NCI-H2171 (cell line): ENCODE measurements at regions not wholly inside any gene's neighbourhood (a gene's known extent, or its start where the extent isn't known, plus 50 kb on each side); places are given as distances from the start of the nearest gene placed in this dataset.

Source experiments
- DNase-seq: peaks from one replicate; lab custom pipeline; 2025; lab: John Stamatoyannopoulos, UW

- no peak for DNase-seq
Observed at GRCh38 chr1:112788054-112788453, 72.9 kb upstream of the PPM1J start.

- no peak for DNase-seq
Observed at GRCh38 chr1:112783059-112783458, 67.9 kb upstream of the PPM1J start.

- DNase-seq, result no peak
Observed at GRCh38 chr1:112779665-112780526, 64.8 kb upstream of the PPM1J start.

- no peak for DNase-seq
Observed at GRCh38 chr1:112778137-112778536, 63.0 kb upstream of the PPM1J start.

GRCh38 chr1:112776688-112777087 is 61.6 kb upstream of the PPM1J start:
- DNase-seq, result no peak

GRCh38 chr1:112772781-112773180 is 57.6 kb upstream of the PPM1J start:
- DNase-seq, result no peak

- no peak for DNase-seq
Observed at GRCh38 chr1:112770724-112771123, 55.6 kb upstream of the PPM1J start.

- no peak for DNase-seq
Observed at GRCh38 chr1:112769611-112770010, 54.5 kb upstream of the PPM1J start.

- DNase-seq, result no peak
Observed at GRCh38 chr1:112767646-112768045, 52.5 kb upstream of the PPM1J start.
